ENCODE measurements at regions not wholly inside any gene's neighbourhood (a gene's known extent, or its start where the extent isn't known, plus 50 kb on each side); places are given as distances from the start of the nearest gene placed in this dataset.

DNA sequence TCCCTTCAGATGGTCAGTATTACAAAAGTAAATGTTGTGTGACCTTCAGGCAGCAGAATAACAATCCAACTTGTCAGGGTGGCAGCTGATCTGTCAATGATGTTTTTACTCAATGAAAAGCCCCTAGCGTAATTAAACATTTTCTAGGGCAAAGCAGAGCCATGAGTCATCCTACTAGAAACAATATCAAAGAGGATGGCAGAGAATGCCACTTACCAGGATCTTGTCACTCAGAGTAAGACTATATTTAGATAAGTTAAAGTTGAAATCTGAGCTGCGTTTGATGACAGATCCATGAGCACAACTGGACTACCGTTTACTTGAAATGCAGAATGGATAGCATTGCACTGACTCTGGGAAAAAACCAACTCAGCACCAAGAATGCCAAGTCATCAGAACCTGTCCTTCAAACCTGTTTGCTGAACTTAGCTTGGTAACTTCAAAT is 612.6 kb upstream of the ACVR2A start:
- no peak for DNase-seq (ENCODE audit: low read depth in 4 of 4, low spot score in 2 of 4)

DNA sequence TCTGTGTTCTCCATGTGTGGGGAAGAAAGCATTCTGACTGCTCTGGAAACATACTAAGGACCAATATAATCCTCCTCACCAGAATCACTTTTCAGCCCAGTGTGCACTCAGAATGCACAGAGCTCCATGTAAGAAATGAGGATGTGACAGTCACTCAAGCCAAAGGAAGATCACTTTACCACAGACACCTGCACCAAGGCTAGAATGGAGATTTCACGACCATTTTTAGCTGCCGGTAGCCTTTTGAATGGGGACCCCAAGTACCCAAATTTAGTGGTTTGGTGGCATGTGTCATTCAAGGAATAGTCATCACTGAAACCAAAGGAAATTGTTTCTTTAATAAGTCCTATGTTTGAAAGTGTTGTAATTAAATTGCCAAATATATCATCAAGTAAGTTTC is 613.2 kb upstream of the ACVR2A start:
- no peak for DNase-seq (ENCODE audit: low read depth in 4 of 4, low spot score in 2 of 4)

- DNase-seq (ENCODE audit: low read depth in 4 of 4, low spot score in 2 of 4): no peak
Measured at GRCh38 chr2:147231081-147231480, 613.7 kb upstream of the ACVR2A start.

- DNase-seq (ENCODE audit: low read depth in 4 of 4, low spot score in 2 of 4): no peak
Measured at GRCh38 chr2:147227313-147227712, 617.5 kb upstream of the ACVR2A start.

DNA sequence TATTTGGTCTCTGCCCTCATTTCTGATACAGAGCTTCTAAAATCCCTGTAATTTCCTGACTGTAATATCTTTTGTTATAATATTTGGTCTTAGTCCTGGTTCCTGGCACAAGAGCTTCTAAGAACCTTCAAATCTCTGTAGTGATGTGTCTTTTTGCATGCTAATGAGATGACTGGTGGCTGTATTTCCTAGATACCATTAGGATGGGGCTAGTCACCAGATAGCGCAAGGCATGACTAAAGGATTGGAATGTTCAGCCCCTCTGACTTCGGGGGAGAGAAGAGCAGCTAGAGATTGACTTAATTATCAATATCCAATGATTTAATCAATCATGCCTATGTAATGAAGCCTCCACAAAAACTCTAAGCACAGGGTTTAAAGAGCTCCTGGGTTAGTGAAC is 620.8 kb upstream of the ACVR2A start:
- DNase-seq (ENCODE audit: low read depth in 4 of 4, low spot score in 2 of 4): no peak

- DNase-seq (ENCODE audit: low read depth in 4 of 4, low spot score in 2 of 4): no peak
Measured at GRCh38 chr2:147223553-147224060, 621.2 kb upstream of the ACVR2A start.

DNA sequence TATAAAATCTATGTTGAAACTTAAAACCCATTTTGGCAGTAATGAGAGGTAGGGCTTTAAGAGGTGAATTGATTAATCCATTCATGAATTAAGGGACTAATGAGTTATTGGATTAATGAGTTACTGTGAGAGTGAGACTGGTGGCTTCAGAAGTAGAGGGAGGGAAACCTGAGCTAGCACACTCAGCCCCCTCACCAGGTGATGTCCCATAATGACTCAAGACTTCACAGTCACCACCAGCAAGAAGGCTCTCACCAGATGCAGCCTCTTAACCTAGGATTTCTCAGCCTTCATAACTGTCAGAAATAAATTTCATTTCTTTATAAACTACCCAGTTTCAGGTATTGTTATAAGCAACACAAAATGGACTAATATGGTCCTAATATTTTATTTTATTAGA is 621.7 kb upstream of the ACVR2A start:
- no peak for DNase-seq (ENCODE audit: low read depth in 4 of 4, low spot score in 2 of 4)

GRCh38 chr2:147222506-147222905 is 622.3 kb upstream of the ACVR2A start:
- no peak for DNase-seq (ENCODE audit: low read depth in 4 of 4, low spot score in 2 of 4)

DNA sequence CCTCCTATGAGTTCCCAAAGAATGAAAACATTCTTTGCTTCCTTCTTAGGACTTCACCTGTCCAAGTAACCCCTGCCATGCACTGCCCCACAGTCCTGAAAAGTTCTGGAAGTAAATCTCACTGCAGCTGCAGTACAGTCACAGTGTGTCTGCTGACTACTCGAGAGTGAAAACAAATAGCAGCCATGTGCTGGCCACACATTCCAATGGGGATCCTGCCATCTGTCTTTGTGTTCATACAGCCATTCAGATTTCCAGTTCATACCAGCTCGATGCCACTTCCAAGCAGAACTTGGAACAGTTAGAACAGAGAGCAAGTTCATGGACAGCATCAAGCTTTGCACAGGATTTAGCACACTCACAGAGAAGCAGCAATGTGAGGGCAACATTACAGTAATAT is 629.9 kb upstream of the ACVR2A start:
- DNase-seq (ENCODE audit: low read depth in 4 of 4, low spot score in 2 of 4): no peak

DNA sequence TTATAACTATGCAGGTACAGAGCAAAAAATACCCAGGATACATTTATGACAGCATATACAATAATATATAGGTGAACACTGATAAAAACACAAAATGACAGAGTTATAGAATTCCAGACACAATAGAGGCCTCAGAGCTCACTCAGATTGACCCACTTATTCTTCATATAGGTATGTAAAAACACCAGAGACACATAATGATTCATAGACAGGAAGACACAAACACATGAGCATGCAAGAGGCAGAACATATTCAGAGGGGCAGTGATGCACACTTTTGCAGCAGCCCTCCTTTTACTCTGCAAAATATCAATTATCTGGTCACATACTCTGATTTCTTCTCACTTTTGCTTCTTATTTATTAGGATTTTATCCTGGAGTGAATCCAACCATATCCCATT is 633.3 kb upstream of the ACVR2A start:
- DNase-seq (ENCODE audit: low read depth in 4 of 4, low spot score in 2 of 4): no peak

DNA sequence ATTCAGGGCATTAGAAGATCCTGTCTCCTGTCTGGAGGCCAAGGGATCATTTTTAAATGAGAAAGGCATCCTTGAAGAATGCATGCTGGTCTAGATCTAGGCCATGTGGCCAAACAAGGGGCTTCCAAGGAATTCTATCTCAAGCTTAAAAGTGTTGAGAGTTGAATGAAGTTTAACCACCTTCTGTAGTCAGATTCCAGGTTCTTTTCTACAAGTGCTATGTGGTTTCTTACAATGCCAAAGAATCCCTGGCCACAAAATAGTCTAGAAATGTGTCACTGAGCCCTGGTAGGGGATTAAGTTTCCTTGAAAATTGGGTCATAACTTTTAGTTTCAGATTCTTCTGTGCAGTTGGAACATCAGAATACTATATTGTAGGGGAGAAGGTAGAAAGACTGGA is 640.7 kb upstream of the ACVR2A start:
- no peak for DNase-seq (ENCODE audit: low read depth in 4 of 4, low spot score in 2 of 4)

GRCh38 chr2:147198651-147199171 is 646.1 kb upstream of the ACVR2A start:
- no peak for DNase-seq (ENCODE audit: low read depth in 4 of 4, low spot score in 2 of 4)

GRCh38 chr2:147197754-147198483 is 646.9 kb upstream of the ACVR2A start:
- DNase-seq (ENCODE audit: low read depth in 4 of 4, low spot score in 2 of 4): no peak

GRCh38 chr2:147182260-147182659 is 662.6 kb upstream of the ACVR2A start:
- DNase-seq (ENCODE audit: low read depth in 4 of 4, low spot score in 2 of 4): no peak

GRCh38 chr2:147181351-147182029 is 663.3 kb upstream of the ACVR2A start:
- DNase-seq (ENCODE audit: low read depth in 4 of 4, low spot score in 2 of 4): no peak

DNA sequence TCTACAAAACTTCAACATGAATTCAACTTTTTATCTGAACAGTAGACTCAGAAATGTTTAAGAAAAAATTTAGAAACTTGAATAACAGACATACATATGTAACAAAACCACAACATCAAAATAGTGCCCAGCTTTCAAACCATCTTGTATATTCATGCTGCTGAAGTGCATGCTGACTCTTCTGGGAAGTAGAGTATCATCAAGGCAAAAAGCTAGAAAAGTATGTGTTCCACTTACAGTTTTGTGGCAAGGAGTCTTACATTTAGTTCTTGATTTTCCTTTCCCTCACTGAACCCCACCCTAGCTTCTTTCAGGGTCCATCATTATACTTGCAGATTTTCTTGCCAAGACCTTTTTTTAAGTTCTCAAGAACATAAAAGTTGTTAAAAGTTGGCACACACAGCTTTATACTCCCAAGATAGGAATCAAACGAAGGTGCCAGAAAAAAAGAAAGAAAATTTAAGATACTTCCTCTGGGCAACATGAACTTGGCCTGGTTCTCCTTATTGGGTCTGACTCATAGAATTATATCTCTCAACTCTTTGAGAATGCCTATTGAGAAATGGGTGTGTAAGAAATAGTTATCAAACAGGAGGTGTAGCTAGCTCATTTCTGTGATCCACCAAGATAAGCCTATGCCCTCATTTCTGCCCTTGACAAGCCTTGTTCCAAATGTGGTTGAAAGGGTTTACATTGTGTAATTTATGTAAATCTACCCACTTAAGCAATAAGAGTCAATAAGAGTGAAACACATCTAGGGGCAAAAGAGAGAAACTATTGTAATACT is 667.6 kb upstream of the ACVR2A start:
- DNase-seq (ENCODE audit: low read depth in 4 of 4, low spot score in 2 of 4): no peak

GRCh38 chr2:147174824-147175254 is 670.0 kb upstream of the ACVR2A start:
- DNase-seq (ENCODE audit: low read depth in 4 of 4, low spot score in 2 of 4): no peak

- DNase-seq (ENCODE audit: low read depth in 4 of 4, low spot score in 2 of 4): no peak
Measured at GRCh38 chr2:147173798-147174197, 671.0 kb upstream of the ACVR2A start.

- DNase-seq (ENCODE audit: low read depth in 4 of 4, low spot score in 2 of 4): no peak
Measured at GRCh38 chr2:147173189-147173581, 671.6 kb upstream of the ACVR2A start.

DNA sequence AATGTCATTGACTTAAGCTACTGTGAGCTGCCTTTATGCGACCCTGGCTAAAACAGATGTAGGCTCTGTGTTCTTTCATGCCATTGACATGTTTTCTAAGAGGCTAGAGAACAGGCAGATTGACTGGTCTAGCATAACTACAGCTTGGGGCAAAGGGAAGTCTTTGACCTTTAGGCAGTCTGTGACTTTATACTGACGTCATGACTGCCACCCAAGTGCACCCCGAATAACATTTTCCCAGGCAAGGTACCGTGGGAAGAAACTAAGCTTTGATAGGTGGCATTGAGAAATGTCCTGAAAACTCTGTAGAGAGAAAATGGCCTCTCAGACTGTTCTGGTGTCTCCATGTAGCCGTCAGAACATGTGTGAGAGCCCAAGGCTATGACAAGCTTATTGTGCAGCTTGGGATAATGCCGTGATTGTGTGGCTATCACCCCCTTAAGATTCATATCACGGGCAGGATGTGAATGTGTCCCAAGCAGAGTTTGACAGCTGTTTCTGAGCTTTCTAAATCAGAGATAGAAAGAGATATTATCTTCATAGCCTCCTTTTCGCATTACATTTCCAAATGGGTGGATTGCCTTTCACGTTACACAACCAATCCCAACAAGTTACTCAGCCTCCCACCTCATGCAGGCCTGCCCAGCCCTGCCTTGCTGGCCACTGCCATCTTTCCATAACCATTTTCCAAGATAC is 672.2 kb upstream of the ACVR2A start:
- no peak for DNase-seq (ENCODE audit: low read depth in 4 of 4, low spot score in 2 of 4)

DNA sequence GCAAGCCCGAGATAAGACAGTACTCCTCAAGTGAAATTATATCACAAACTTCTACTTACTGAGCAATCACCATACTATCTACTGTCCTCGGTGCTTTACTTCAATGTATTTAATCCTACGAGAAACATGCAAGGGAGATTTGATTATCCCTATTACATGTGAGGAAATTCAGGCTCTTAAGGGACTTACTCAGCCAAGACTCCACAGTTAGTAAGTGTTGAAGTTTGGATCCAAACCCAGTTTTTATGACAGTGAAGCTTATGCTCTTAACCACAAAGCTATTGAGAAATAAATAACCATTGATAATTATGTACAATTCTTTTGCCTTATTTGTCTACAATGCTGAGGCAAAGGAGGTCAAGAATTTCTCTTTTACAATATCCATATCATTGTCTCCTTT is 672.9 kb upstream of the ACVR2A start:
- no peak for DNase-seq (ENCODE audit: low read depth in 4 of 4, low spot score in 2 of 4)

All from left renal cortex interstitium (tissue), 4 donors.